ENCODE measurements at regions not wholly inside any gene's neighbourhood (a gene's known extent, or its start where the extent isn't known, plus 50 kb on each side); places are given as distances from the start of the nearest gene placed in this dataset.

DNA sequence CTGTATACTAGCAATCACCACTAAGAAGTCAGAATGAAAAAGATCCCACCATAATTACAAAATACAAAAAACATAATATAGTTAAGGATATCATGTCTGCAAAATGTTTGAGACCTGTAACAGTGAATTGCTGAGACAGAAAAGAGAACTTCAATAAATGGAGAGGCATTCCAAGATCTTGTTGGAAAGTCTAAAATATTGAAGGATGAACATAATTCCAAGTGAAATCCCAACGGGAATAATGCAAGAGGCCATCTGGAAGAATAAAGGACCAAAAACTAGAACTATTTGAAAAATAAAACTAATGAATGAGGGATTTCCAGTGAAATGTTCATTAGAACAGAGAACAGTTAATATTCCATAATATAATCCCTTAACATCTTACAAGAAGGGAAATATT lies 110.9 kb downstream of the COL6A6 start (continued):
- TF ChIP-seq TCF12 (IDR thresholded peaks at IDR 0.05; ENCODE audit: low read depth, low read length) = no peak
- TF ChIP-seq SIX5 (IDR thresholded peaks at IDR 0.05; ENCODE audit: low read depth, low read length) = no peak

Data from H1 (cell line).